AML-193 (cell line): ENCODE measurements at regions not wholly inside any gene's neighbourhood (a gene's known extent, or its start where the extent isn't known, plus 50 kb on each side); places are given as distances from the start of the nearest gene placed in this dataset.

Source experiments
- DNase-seq, 2 experiments: peaks; one replicate each; lab custom pipeline; 2025; lab: John Stamatoyannopoulos, UW

GRCh38 chr16:73262931-73263330 lies 215.0 kb upstream of the ZFHX3 start:
- DNase-seq: no peak

GRCh38 chr16:73255031-73255430 lies 207.1 kb upstream of the ZFHX3 start:
- no peak for DNase-seq

GRCh38 chr16:73253922-73254480 lies 206.1 kb upstream of the ZFHX3 start:
- no peak for DNase-seq

GRCh38 chr16:73252446-73252845 lies 204.5 kb upstream of the ZFHX3 start:
- DNase-seq: no peak

- no peak for DNase-seq
Measured at GRCh38 chr16:73251608-73252007, 203.7 kb upstream of the ZFHX3 start.

GRCh38 chr16:73248316-73248715 lies 200.4 kb upstream of the ZFHX3 start:
- no peak for DNase-seq

GRCh38 chr16:73240920-73241319 lies 193.0 kb upstream of the ZFHX3 start:
- no peak for DNase-seq

GRCh38 chr16:73237601-73238000 lies 189.7 kb upstream of the ZFHX3 start:
- DNase-seq: no peak

- DNase-seq: no peak
Measured at GRCh38 chr16:73234496-73234895, 186.6 kb upstream of the ZFHX3 start.

- no peak for DNase-seq
Measured at GRCh38 chr16:73233846-73234424, 186.0 kb upstream of the ZFHX3 start.

- DNase-seq: no peak
Measured at GRCh38 chr16:73233329-73233765, 185.4 kb upstream of the ZFHX3 start.

- no peak for DNase-seq
Measured at GRCh38 chr16:73232555-73233328, 184.8 kb upstream of the ZFHX3 start.

GRCh38 chr16:73231944-73232554 lies 184.1 kb upstream of the ZFHX3 start:
- no peak for DNase-seq

- DNase-seq: no peak
Measured at GRCh38 chr16:73231379-73231778, 183.5 kb upstream of the ZFHX3 start.

GRCh38 chr16:73230651-73231050 lies 182.7 kb upstream of the ZFHX3 start:
- no peak for DNase-seq

- no peak for DNase-seq
Measured at GRCh38 chr16:73228649-73229048, 180.7 kb upstream of the ZFHX3 start.

- DNase-seq: no peak
Measured at GRCh38 chr16:73226675-73227074, 178.7 kb upstream of the ZFHX3 start.

GRCh38 chr16:73225983-73226382 lies 178.1 kb upstream of the ZFHX3 start:
- no peak for DNase-seq

- DNase-seq: no peak
Measured at GRCh38 chr16:73220836-73221235, 172.9 kb upstream of the ZFHX3 start.

- DNase-seq: no peak
Measured at GRCh38 chr16:73219176-73219575, 171.2 kb upstream of the ZFHX3 start.

GRCh38 chr16:73217654-73218053 lies 169.7 kb upstream of the ZFHX3 start:
- no peak for DNase-seq

GRCh38 chr16:73216932-73217331 lies 169.0 kb upstream of the ZFHX3 start:
- no peak for DNase-seq
